C4-2B (cell line): ENCODE measurements at regions not wholly inside any gene's neighbourhood (a gene's known extent, or its start where the extent isn't known, plus 50 kb on each side); places are given as distances from the start of the nearest gene placed in this dataset.
A peak's percentile ranks its signal among the peaks of the same experiment; 100 is the strongest.

ENCODE experiments used
- H3K27ac ChIP-seq: fragments of 450-650 bp; 2 replicates; pipeline ENCODE4 v1.5.1; 2017
- ZFX ChIP-seq: fragments of 450-650 bp; IDR thresholded peaks from 2 replicates; pipeline ENCODE4 v1.6.1; 2017
- TF ChIP-seq, protein P1 (sequence below): fragments of 450-650 bp; conservative IDR thresholded peaks from 2 replicates; pipeline ENCODE4 v1.5.1; 2017; ENCODE audit warnings: mild to moderate bottlenecking

DNA sequence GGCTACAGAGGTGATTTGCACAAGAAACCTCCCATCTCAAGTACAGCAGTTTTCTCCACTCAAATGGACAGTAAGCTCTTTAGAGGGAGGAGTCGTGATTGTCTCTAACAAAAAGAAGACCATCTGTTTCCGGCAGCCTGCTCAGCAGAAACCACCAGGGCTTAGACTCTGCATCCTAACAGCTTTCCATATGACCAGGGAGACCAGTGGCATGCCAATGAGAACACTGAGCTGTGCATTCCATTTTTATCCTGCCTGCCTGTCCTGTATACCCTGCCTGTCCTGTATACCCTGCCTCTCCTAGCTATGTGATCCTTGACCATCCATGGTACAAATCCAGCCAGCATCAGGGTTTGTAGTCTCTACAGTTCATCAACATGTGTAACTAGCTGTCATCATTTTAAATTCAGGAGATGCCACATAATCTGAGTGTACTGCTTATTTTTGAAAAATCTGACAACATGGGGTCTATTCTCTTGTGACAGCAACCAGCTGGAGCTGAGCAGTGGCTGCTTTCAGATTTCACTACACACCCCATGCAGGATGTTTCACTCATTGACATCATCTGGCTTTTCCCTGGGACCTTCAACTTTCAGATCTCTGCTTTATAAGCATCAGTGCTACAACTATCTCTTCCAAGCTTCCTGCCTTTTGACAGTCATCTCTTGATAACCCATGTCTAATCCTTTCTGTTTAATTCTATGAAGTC, 50.5 kb upstream of the POU2AF2 start:
- peak overlapping the region; percentile 58 for H3K27ac ChIP-seq
- no peak for TF ChIP-seq ZFX
- TF ChIP-seq, protein P1, sequence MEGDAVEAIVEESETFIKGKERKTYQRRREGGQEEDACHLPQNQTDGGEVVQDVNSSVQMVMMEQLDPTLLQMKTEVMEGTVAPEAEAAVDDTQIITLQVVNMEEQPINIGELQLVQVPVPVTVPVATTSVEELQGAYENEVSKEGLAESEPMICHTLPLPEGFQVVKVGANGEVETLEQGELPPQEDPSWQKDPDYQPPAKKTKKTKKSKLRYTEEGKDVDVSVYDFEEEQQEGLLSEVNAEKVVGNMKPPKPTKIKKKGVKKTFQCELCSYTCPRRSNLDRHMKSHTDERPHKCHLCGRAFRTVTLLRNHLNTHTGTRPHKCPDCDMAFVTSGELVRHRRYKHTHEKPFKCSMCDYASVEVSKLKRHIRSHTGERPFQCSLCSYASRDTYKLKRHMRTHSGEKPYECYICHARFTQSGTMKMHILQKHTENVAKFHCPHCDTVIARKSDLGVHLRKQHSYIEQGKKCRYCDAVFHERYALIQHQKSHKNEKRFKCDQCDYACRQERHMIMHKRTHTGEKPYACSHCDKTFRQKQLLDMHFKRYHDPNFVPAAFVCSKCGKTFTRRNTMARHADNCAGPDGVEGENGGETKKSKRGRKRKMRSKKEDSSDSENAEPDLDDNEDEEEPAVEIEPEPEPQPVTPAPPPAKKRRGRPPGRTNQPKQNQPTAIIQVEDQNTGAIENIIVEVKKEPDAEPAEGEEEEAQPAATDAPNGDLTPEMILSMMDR: no peak

- TF ChIP-seq, protein P1: 0 out of 2 replicates have a peak, but pooled peaks have one; percentile 2
- TF ChIP-seq ZFX: no peak
- peak overlapping the region; percentile 58 for H3K27ac ChIP-seq
Measured at GRCh38 chr11:111193924-111194490, 51.5 kb upstream of the POU2AF2 start.

GRCh38 chr11:111189466-111189865, 56.1 kb upstream of the POU2AF2 start:
- no peak for TF ChIP-seq ZFX
- no peak overlapping the region for H3K27ac ChIP-seq

GRCh38 chr11:111186308-111186915, 59.1 kb upstream of the POU2AF2 start:
- TF ChIP-seq, protein P1: no peak
- TF ChIP-seq ZFX: no peak

DNA sequence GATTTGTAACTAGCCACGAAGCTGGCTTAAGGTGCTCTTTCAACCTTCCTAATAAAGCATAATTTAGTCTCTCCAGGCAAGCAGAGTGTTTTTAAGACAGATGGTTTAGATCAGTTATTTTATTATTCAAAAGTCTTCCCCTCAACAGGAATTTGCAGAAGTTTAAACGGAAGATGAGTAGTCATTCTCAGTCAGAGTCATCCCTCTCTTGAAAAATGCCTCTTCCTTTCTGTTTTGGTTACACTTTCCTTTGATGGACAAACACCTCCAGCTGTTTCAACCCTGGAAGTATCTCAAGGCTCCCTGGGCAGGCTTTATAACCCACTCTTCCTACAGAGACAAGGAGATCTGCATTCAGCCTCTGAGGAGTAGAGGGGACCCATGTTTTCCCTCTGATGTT, 60.3 kb upstream of the POU2AF2 start:
- no peak overlapping the region for H3K27ac ChIP-seq

More at GRCh38 chr11:111186308-111186915, 59.1 kb upstream of the POU2AF2 start:
- no peak overlapping the region for H3K27ac ChIP-seq

GRCh38 chr11:111183706-111184105, 61.8 kb upstream of the POU2AF2 start:
- H3K27ac ChIP-seq: no peak overlapping the region
- TF ChIP-seq, protein P1: no peak
- TF ChIP-seq ZFX: no peak

More for the DNA sequence above, 60.3 kb upstream of the POU2AF2 start:
- TF ChIP-seq, protein P1: no peak
- TF ChIP-seq ZFX: no peak

GRCh38 chr11:111179184-111179910, 66.2 kb upstream of the POU2AF2 start:
- TF ChIP-seq ZFX: no peak
- TF ChIP-seq, protein P1: no peak
- no peak overlapping the region for H3K27ac ChIP-seq
